ENCODE measurements at regions not wholly inside any gene's neighbourhood (a gene's known extent, or its start where the extent isn't known, plus 50 kb on each side); places are given as distances from the start of the nearest gene placed in this dataset.

DNA sequence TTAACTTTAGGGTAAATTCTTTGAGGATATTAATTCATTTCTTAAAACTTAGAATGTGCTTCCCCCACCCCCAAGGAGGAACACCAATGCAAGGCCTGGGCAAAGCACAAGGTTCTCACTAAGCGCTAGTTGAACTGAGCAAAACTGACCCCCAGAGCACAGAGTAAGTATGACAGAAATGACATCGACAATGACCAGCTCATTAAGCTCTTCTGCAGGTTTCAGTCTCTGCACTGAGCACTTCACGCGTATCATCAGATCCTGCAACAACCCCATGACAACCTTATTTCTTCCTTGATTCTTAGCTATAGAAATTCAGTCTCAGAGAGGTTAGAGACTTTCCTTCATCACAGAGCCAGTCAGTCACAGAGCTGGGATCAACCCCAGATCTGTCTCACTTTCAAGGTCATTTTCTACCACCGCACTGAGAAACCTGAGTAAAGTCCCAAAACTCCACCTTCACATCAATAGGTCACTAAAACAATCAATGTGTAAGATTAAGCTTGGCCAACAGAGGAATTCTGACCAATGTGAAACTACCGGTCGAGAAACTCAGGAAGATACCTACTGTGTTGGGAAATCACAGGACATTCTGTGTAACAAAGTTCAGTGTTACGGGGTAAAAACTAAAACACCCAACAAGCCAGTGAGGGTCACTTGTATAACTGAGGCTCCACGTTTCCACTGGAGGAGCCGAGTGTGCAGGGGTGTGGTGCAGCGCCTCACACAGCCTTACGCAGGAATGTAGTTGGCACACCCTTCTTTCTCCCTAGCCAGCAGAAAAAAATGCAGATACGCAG is 129.0 kb upstream of the FOXQ1 start:
- TF ChIP-seq, protein P1, sequence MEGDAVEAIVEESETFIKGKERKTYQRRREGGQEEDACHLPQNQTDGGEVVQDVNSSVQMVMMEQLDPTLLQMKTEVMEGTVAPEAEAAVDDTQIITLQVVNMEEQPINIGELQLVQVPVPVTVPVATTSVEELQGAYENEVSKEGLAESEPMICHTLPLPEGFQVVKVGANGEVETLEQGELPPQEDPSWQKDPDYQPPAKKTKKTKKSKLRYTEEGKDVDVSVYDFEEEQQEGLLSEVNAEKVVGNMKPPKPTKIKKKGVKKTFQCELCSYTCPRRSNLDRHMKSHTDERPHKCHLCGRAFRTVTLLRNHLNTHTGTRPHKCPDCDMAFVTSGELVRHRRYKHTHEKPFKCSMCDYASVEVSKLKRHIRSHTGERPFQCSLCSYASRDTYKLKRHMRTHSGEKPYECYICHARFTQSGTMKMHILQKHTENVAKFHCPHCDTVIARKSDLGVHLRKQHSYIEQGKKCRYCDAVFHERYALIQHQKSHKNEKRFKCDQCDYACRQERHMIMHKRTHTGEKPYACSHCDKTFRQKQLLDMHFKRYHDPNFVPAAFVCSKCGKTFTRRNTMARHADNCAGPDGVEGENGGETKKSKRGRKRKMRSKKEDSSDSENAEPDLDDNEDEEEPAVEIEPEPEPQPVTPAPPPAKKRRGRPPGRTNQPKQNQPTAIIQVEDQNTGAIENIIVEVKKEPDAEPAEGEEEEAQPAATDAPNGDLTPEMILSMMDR (IDR thresholded peaks at IDR 0.05): no peak
- no peak for TF ChIP-seq POLR2A (IDR thresholded peaks at IDR 0.05)

Data from testis (tissue), 2 donors.